Keratinocyte (primary cell): ENCODE measurements at regions not wholly inside any gene's neighbourhood (a gene's known extent, or its start where the extent isn't known, plus 50 kb on each side); places are given as distances from the start of the nearest gene placed in this dataset.

ENCODE experiments used
- DNase-seq: peaks from one replicate; pipeline ENCODE4 v3.0.0-alpha.2; 2011; ENCODE audit warnings: low read depth, missing footprints, low spot score
- FAIRE-seq: peaks from 2 replicates; lab custom pipeline; 2011; peaks lifted over from hg19 to GRCh38; lab: Jason Lieb, UNC
- H2AFZ ChIP-seq: 2 replicates; pipeline ENCODE4 v1.6.0; 2012; ENCODE audit warnings: low read length, control low read depth, inconsistent platforms; ENCODE audit not compliant: control insufficient read depth
- H3K27ac ChIP-seq: 2 replicates; pipeline ENCODE4 v1.5.1; 2011; ENCODE audit warnings: low read length; ENCODE audit not compliant: control insufficient read depth, insufficient read depth
- H3K27me3 ChIP-seq: 3 replicates; pipeline ENCODE4 v1.6.0; 2011; ENCODE audit warnings: low read length; ENCODE audit not compliant: control insufficient read depth, insufficient read depth; ENCODE audit errors: extremely low read depth
- H3K36me3 ChIP-seq, 2 experiments: 2 replicates in 1 of 2; 3 replicates in 1 of 2; pipeline ENCODE4 v1.5.1; 2011; ENCODE audit warnings: low read length in 2 of 2, mild to moderate bottlenecking in 1 of 2; ENCODE audit not compliant: control insufficient read depth in 2 of 2, insufficient read depth in 2 of 2; ENCODE audit errors: extremely low read depth in 1 of 2
- H3K4me1 ChIP-seq: 3 replicates; pipeline ENCODE4 v1.5.1; 2011; ENCODE audit warnings: low read length; ENCODE audit not compliant: control insufficient read depth, insufficient read depth; ENCODE audit errors: extremely low read depth
- H3K4me2 ChIP-seq: 3 replicates; pipeline ENCODE4 v1.6.0; 2011; ENCODE audit warnings: low read depth, low read length; ENCODE audit not compliant: control insufficient read depth, insufficient read depth; ENCODE audit errors: extremely low read depth
- H3K4me3 ChIP-seq, 3 experiments: fragments of 200-600 bp in 1 of 3; sonication (generic) in 1 of 3; 2 replicates in 2 of 3; 3 replicates in 1 of 3; pipeline ENCODE4 v1.5.1; 2011 to 2016; ENCODE audit warnings: low read length in 3 of 3, mild to moderate bottlenecking in 3 of 3, control low read depth in 2 of 3, inconsistent platforms in 1 of 3, low read depth in 1 of 3, mixed read lengths in 1 of 3, mixed run types in 1 of 3, moderate library complexity in 1 of 3; ENCODE audit not compliant: control insufficient read depth in 2 of 3, insufficient read depth in 2 of 3; ENCODE audit errors: extremely low read depth in 1 of 3
- H3K79me2 ChIP-seq: 2 replicates; pipeline ENCODE4 v1.6.0; 2012; ENCODE audit warnings: low read length; ENCODE audit not compliant: control insufficient read depth, insufficient read depth
- H3K9ac ChIP-seq: 3 replicates; pipeline ENCODE4 v1.6.0; 2011; ENCODE audit warnings: low read length; ENCODE audit not compliant: control insufficient read depth, insufficient read depth; ENCODE audit errors: extremely low read depth
- H3K9me1 ChIP-seq: 3 replicates; pipeline ENCODE4 v1.6.0; 2011; ENCODE audit warnings: low read length; ENCODE audit not compliant: control insufficient read depth, insufficient read depth; ENCODE audit errors: extremely low read depth
- H3K9me3 ChIP-seq: 2 replicates; pipeline ENCODE4 v1.5.1; 2012; ENCODE audit warnings: low read depth, low read length; ENCODE audit not compliant: control insufficient read depth
- H4K20me1 ChIP-seq: 3 replicates; pipeline ENCODE4 v1.6.0; 2011; ENCODE audit warnings: low read length; ENCODE audit not compliant: control insufficient read depth, insufficient read depth; ENCODE audit errors: extremely low read depth
- EZH2 ChIP-seq: IDR thresholded peaks from one replicate; pipeline ENCODE4 v1.6.1; 2012; ENCODE audit warnings: inconsistent platforms, mild to moderate bottlenecking, low read length, moderate library complexity
- dilution Hi-C: fragments of 300-500 bp; cut with MboI; formaldehyde crosslinking; loops from one replicate; pipeline ENCODE4 v1.7.0; 2020; ENCODE audit warnings: low sequenced_read_pairs; ENCODE audit not compliant: extremely low pct_ligation_motif_present
- TF ChIP-seq, protein P1 (sequence below), 3 experiments: IDR thresholded peaks in 1 of 3; conservative IDR thresholded peaks in 1 of 3; optimal IDR thresholded peaks in 1 of 3; 2 replicates in 2 of 3; 3 replicates in 1 of 3; pipeline versions ENCODE3 to v1.5.1; 2011; ENCODE audit warnings: low read length in 3 of 3, mild to moderate bottlenecking in 3 of 3, moderate library complexity in 2 of 3, control low read depth in 1 of 3, inconsistent platforms in 1 of 3; ENCODE audit not compliant: insufficient read depth in 2 of 3; ENCODE audit errors: extremely low read depth in 1 of 3

DNA sequence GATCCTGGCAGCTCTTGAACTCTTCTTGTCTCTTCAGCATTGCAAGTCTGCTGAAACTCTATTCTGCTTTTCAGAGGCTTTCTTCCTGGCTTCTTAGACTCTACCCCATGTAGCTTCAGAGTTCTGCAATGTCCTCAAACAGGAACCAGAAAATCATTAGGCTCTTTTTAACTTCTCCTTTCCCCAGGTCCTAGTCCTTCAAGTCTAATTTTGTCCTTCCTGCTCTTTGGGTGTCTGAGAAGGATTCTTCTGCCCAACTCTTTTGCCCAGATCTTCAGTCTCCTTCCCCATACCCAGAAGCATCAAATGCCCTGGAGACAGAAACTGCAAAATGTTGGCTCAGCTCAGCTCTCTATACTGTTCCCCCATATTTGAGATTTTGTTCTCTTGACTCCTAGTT is 50.0 kb upstream of the CALM3 start:
- no peak overlapping the region for H3K9ac ChIP-seq
- no peaks in the 10 kb centered on the region for H3K36me3 ChIP-seq
- H3K27me3 ChIP-seq = no peaks in the 10 kb centered on the region
- H4K20me1 ChIP-seq = no peaks in the 10 kb centered on the region
- H3K9me1 ChIP-seq = no peaks in the 10 kb centered on the region
- no peak overlapping the region for H2AFZ ChIP-seq
- dilution Hi-C loops = no loop called here
- no peaks in the 10 kb centered on the region for H3K4me1 ChIP-seq
- peaks cover 2% of the 10 kb centered on the region for H3K9me3 ChIP-seq
- no peak for DNase-seq
- no peak overlapping the region for H3K4me2 ChIP-seq
- no peak overlapping the region for H3K27ac ChIP-seq
- FAIRE-seq = no peak
- no peaks in the 10 kb centered on the region for H3K79me2 ChIP-seq
- TF ChIP-seq EZH2 = no peak
- TF ChIP-seq, protein P1, sequence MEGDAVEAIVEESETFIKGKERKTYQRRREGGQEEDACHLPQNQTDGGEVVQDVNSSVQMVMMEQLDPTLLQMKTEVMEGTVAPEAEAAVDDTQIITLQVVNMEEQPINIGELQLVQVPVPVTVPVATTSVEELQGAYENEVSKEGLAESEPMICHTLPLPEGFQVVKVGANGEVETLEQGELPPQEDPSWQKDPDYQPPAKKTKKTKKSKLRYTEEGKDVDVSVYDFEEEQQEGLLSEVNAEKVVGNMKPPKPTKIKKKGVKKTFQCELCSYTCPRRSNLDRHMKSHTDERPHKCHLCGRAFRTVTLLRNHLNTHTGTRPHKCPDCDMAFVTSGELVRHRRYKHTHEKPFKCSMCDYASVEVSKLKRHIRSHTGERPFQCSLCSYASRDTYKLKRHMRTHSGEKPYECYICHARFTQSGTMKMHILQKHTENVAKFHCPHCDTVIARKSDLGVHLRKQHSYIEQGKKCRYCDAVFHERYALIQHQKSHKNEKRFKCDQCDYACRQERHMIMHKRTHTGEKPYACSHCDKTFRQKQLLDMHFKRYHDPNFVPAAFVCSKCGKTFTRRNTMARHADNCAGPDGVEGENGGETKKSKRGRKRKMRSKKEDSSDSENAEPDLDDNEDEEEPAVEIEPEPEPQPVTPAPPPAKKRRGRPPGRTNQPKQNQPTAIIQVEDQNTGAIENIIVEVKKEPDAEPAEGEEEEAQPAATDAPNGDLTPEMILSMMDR (optimal IDR thresholded peaks at IDR 0.05 in 1 of 3, IDR thresholded peaks at IDR 0.05 in 1 of 3, conservative IDR thresholded peaks at IDR 0.05 in 1 of 3; ENCODE audit: extremely low read depth in 1 of 3, insufficient read depth in 2 of 3, low read length in 3 of 3) = no peak
- no peak overlapping the region for H3K4me3 ChIP-seq
